ENCODE measurements at regions not wholly inside any gene's neighbourhood (a gene's known extent, or its start where the extent isn't known, plus 50 kb on each side); places are given as distances from the start of the nearest gene placed in this dataset.

GRCh38 chr14:89573399-89573657, 156.3 kb upstream of the FOXN3 start (continued):
- TF ChIP-seq ZNF687 (IDR thresholded peaks at IDR 0.05) (no peak), NR2C2 (IDR thresholded peaks at IDR 0.05; ENCODE audit: borderline replicate concordance, control insufficient read depth, insufficient read length, low read depth) (no peak), ZBTB4 (CRISPR knock-in tag; IDR thresholded peaks at IDR 0.05) (no peak), SREBF1 (IDR thresholded peaks at IDR 0.05; ENCODE audit: low read length) (no peak), POU2F2 (IDR thresholded peaks at IDR 0.05; ENCODE audit: borderline replicate concordance, low read depth, low read length) (no peak), POLR2AphosphoS2 (IDR thresholded peaks at IDR 0.05; ENCODE audit: low read depth, low read length) (no peak)

All from GM12878 (cell line).